Mesendoderm (in vitro differentiated cells): ENCODE measurements at regions not wholly inside any gene's neighbourhood (a gene's known extent, or its start where the extent isn't known, plus 50 kb on each side); places are given as distances from the start of the nearest gene placed in this dataset.

Experiments
- DNase-seq: peaks from one replicate; pipeline ENCODE4 v3.0.0; 2013
- H2AK5ac ChIP-seq: 2 replicates; pipeline ENCODE4 v1.6.1; 2013; ENCODE audit warnings: low read length, inconsistent platforms
- H2BK120ac ChIP-seq: 2 replicates; pipeline ENCODE4 v1.6.1; 2013; ENCODE audit warnings: low read depth, mild to moderate bottlenecking, low read length, moderate library complexity, mixed read lengths
- H2BK15ac ChIP-seq: replicated peaks from 2 replicates; pipeline ENCODE4 v1.6.1; 2013; ENCODE audit warnings: low read depth, mild to moderate bottlenecking, moderate library complexity
- H2BK5ac ChIP-seq: 2 replicates; pipeline ENCODE4 v1.6.1; 2013; ENCODE audit warnings: low read length, inconsistent platforms
- H3K18ac ChIP-seq: 2 replicates; pipeline ENCODE4 v1.6.1; 2013; ENCODE audit warnings: mild to moderate bottlenecking, low read length, mixed read lengths
- H3K23ac ChIP-seq: one replicate; pipeline ENCODE4 v1.6.1; 2013; ENCODE audit warnings: low read length
- H3K27ac ChIP-seq: 2 replicates; pipeline ENCODE4 v1.5.1; 2013; ENCODE audit warnings: low read depth, mild to moderate bottlenecking, inconsistent platforms, low read length, moderate library complexity
- H3K27me3 ChIP-seq: 2 replicates; pipeline ENCODE4 v1.6.1; 2013; ENCODE audit warnings: low read length, control low read depth, mild to moderate bottlenecking, inconsistent platforms; ENCODE audit not compliant: insufficient read depth, poor library complexity
- H3K36me3 ChIP-seq: 2 replicates; pipeline ENCODE4 v1.6.1; 2013; ENCODE audit warnings: low read length, inconsistent platforms; ENCODE audit not compliant: control insufficient read depth, insufficient read depth
- H3K4ac ChIP-seq: one replicate; pipeline ENCODE4 v1.6.1; 2013; ENCODE audit warnings: low read depth, mild to moderate bottlenecking, low read length, moderate library complexity
- H3K4me1 ChIP-seq: 2 replicates; pipeline ENCODE4 v1.6.1; 2013; ENCODE audit warnings: low read depth, low read length, inconsistent platforms; ENCODE audit not compliant: control insufficient read depth
- H3K4me2 ChIP-seq: 2 replicates; pipeline ENCODE4 v1.6.1; 2013; ENCODE audit warnings: low read length
- H3K4me3 ChIP-seq: 2 replicates; pipeline ENCODE4 v1.5.1; 2013; ENCODE audit warnings: mild to moderate bottlenecking, low read length
- H3K56ac ChIP-seq: one replicate; pipeline ENCODE4 v1.6.1; 2013; ENCODE audit warnings: low read length
- H3K79me1 ChIP-seq: 2 replicates; pipeline ENCODE4 v1.6.1; 2013; ENCODE audit warnings: low read length, inconsistent platforms
- H3K79me2 ChIP-seq: 2 replicates; pipeline ENCODE4 v1.6.1; 2013; ENCODE audit warnings: mild to moderate bottlenecking, low read length; ENCODE audit not compliant: control insufficient read depth, insufficient read depth
- H3K9ac ChIP-seq: 2 replicates; pipeline ENCODE4 v1.6.1; 2013; ENCODE audit warnings: low read length, inconsistent platforms
- H4K5ac ChIP-seq: one replicate; pipeline ENCODE4 v1.6.1; 2013; ENCODE audit warnings: low read length
- H4K8ac ChIP-seq: one replicate; pipeline ENCODE4 v1.6.1; 2013; ENCODE audit warnings: low read depth, mild to moderate bottlenecking, control low read depth, low read length, moderate library complexity
- WGBS: extraction: QIAGEN DNeasy Blood & Tissue Kit; methylation state at CpG from one replicate; pipeline ENCODE4 v1.1.7; 2013; ENCODE audit warnings: low lambda C conversion rate, missing lambda C conversion rate; ENCODE audit not compliant: insufficient coverage; ENCODE audit errors: extremely low coverage; 5-methylcytosine and 5-hydroxymethylcytosine counted together

- no peak overlapping the region for H2BK5ac ChIP-seq
- no peaks in the 10 kb centered on the region for H3K36me3 ChIP-seq
- H3K79me2 ChIP-seq, result no peaks in the 10 kb centered on the region
- no peak for DNase-seq
- H2BK120ac ChIP-seq, result no peak overlapping the region
- H4K5ac ChIP-seq, result no peak overlapping the region
- H3K4ac ChIP-seq, result no peak overlapping the region
- WGBS, result no CpG with 5 or more reads among the region's 1 CpG
- no peak overlapping the region for H3K18ac ChIP-seq
- no peak overlapping the region for H2BK15ac ChIP-seq
- no peaks in the 10 kb centered on the region for H3K79me1 ChIP-seq
- no peak overlapping the region for H3K9ac ChIP-seq
- H2AK5ac ChIP-seq, result no peak overlapping the region
- no peak overlapping the region for H3K27ac ChIP-seq
- H3K4me3 ChIP-seq, result no peak overlapping the region
- no peak overlapping the region for H3K23ac ChIP-seq
- no peak overlapping the region for H3K56ac ChIP-seq
- no peak overlapping the region for H3K4me2 ChIP-seq
- no peaks in the 10 kb centered on the region for H3K27me3 ChIP-seq
- no peaks in the 10 kb centered on the region for H3K4me1 ChIP-seq
- no peak overlapping the region for H4K8ac ChIP-seq
These were observed 303.6 kb downstream of the BCAT1 start for GRCh38 chr12:24645254-24645653.

GRCh38 chr12:24643120-24644119, 305.5 kb downstream of the BCAT1 start:
- no peak overlapping the region for H4K5ac ChIP-seq
- H2BK120ac ChIP-seq, result no peak overlapping the region
- H3K18ac ChIP-seq, result no peak overlapping the region
- no peak overlapping the region for H3K27ac ChIP-seq
- no peaks in the 10 kb centered on the region for H3K79me1 ChIP-seq
- no peak overlapping the region for H3K4me3 ChIP-seq
- H3K4me1 ChIP-seq, result no peaks in the 10 kb centered on the region
- H3K79me2 ChIP-seq, result no peaks in the 10 kb centered on the region
- H2AK5ac ChIP-seq, result no peak overlapping the region
- no peak for DNase-seq
- no peak overlapping the region for H3K23ac ChIP-seq
- H3K56ac ChIP-seq, result no peak overlapping the region
- H3K4me2 ChIP-seq, result no peak overlapping the region
- no peaks in the 10 kb centered on the region for H3K27me3 ChIP-seq
- no peaks in the 10 kb centered on the region for H3K36me3 ChIP-seq
- H4K8ac ChIP-seq, result no peak overlapping the region
- no peak overlapping the region for H2BK5ac ChIP-seq
- H3K4ac ChIP-seq, result no peak overlapping the region
- no CpG with 5 or more reads among the region's 4 CpGs for WGBS
- no peak overlapping the region for H2BK15ac ChIP-seq
- no peak overlapping the region for H3K9ac ChIP-seq

- H3K4ac ChIP-seq, result no peak overlapping the region
- H3K27me3 ChIP-seq, result no peaks in the 10 kb centered on the region
- H3K23ac ChIP-seq, result no peak overlapping the region
- H3K27ac ChIP-seq, result no peak overlapping the region
- no peaks in the 10 kb centered on the region for H3K4me1 ChIP-seq
- no peak overlapping the region for H3K18ac ChIP-seq
- no peak overlapping the region for H3K4me2 ChIP-seq
- no peak for DNase-seq
- no peak overlapping the region for H2BK15ac ChIP-seq
- no peak overlapping the region for H3K4me3 ChIP-seq
- H4K8ac ChIP-seq, result no peak overlapping the region
- H3K79me2 ChIP-seq, result no peaks in the 10 kb centered on the region
- no peak overlapping the region for H2AK5ac ChIP-seq
- no peak overlapping the region for H2BK120ac ChIP-seq
- no peaks in the 10 kb centered on the region for H3K79me1 ChIP-seq
- H2BK5ac ChIP-seq, result no peak overlapping the region
- H3K9ac ChIP-seq, result no peak overlapping the region
- H3K56ac ChIP-seq, result no peak overlapping the region
- no peak overlapping the region for H4K5ac ChIP-seq
- WGBS, result no CpG with 5 or more reads among the region's 1 CpG
- no peaks in the 10 kb centered on the region for H3K36me3 ChIP-seq
These were observed 309.3 kb downstream of the BCAT1 start for GRCh38 chr12:24639641-24640040.

- no peak overlapping the region for H3K4ac ChIP-seq
- H3K18ac ChIP-seq, result no peak overlapping the region
- H3K27me3 ChIP-seq, result no peaks in the 10 kb centered on the region
- DNase-seq, result no peak
- no peaks in the 10 kb centered on the region for H3K4me1 ChIP-seq
- H2BK15ac ChIP-seq, result no peak overlapping the region
- H3K79me1 ChIP-seq, result no peaks in the 10 kb centered on the region
- H3K9ac ChIP-seq, result no peak overlapping the region
- no peak overlapping the region for H2AK5ac ChIP-seq
- H3K4me3 ChIP-seq, result no peak overlapping the region
- H3K23ac ChIP-seq, result no peak overlapping the region
- no peak overlapping the region for H4K5ac ChIP-seq
- no peaks in the 10 kb centered on the region for H3K79me2 ChIP-seq
- H2BK5ac ChIP-seq, result no peak overlapping the region
- H2BK120ac ChIP-seq, result no peak overlapping the region
- no peak overlapping the region for H3K27ac ChIP-seq
- no peaks in the 10 kb centered on the region for H3K36me3 ChIP-seq
- no peak overlapping the region for H3K56ac ChIP-seq
- no peak overlapping the region for H4K8ac ChIP-seq
- no peak overlapping the region for H3K4me2 ChIP-seq
- WGBS, result no CpG with 5 or more reads among the region's 1 CpG
These were observed 316.4 kb downstream of the BCAT1 start for GRCh38 chr12:24632466-24632865.

GRCh38 chr12:24631676-24632426, 317.1 kb downstream of the BCAT1 start:
- Histone ChIP-seq H3K27me3 (no peaks in the 10 kb centered on the region), H3K79me1 (no peaks in the 10 kb centered on the region), H3K4me3 (no peak overlapping the region), H3K56ac (no peak overlapping the region), H3K4me2 (no peak overlapping the region), H3K79me2 (no peaks in the 10 kb centered on the region), H3K27ac (no peak overlapping the region), H4K5ac (no peak overlapping the region), H3K4me1 (no peaks in the 10 kb centered on the region), H4K8ac (no peak overlapping the region), H2BK5ac (no peak overlapping the region), H2BK15ac (no peak overlapping the region), H3K4ac (no peak overlapping the region), H2BK120ac (no peak overlapping the region), H2AK5ac (no peak overlapping the region), H3K9ac (no peak overlapping the region), H3K23ac (no peak overlapping the region), H3K18ac (no peak overlapping the region), H3K36me3 (no peaks in the 10 kb centered on the region)
- WGBS, result no CpG with 5 or more reads among the region's 3 CpGs
- no peak for DNase-seq
